B cell (primary cell): ENCODE measurements at regions not wholly inside any gene's neighbourhood (a gene's known extent, or its start where the extent isn't known, plus 50 kb on each side); places are given as distances from the start of the nearest gene placed in this dataset.

Experiments
- CTCF ChIP-seq: fragments of 200-600 bp; IDR thresholded peaks from one replicate; pipeline ENCODE4 v1.8.0; 2022; ENCODE audit warnings: antibody characterized with exemption, mild to moderate bottlenecking
- EZH2 ChIP-seq: IDR thresholded peaks from 2 replicates; pipeline ENCODE4 v1.6.1; 2012; ENCODE audit warnings: borderline replicate concordance, low read depth, mild to moderate bottlenecking, moderate library complexity, low read length; ENCODE audit not compliant: insufficient read depth, poor library complexity, severe bottlenecking

GRCh38 chr16:52925143-52925542 lies 127.6 kb downstream of the CHD9NB start:
- TF ChIP-seq EZH2 (no peak), CTCF (no peak)
